Heart left ventricle (tissue), 13 donors: ENCODE measurements at regions not wholly inside any gene's neighbourhood (a gene's known extent, or its start where the extent isn't known, plus 50 kb on each side); places are given as distances from the start of the nearest gene placed in this dataset.

Experiments used
- POLR2A ChIP-seq, 2 donors: fragments of 450-650 bp; IDR thresholded peaks; one replicate each; pipeline ENCODE4 v1.6.1; 2017; ENCODE audit warnings: antibody characterized with exemption in 2 of 2, mild to moderate bottlenecking in 2 of 2, moderate library complexity in 2 of 2
- TF ChIP-seq, protein P1 (sequence below), 12 donors: fragments of 200-600 bp; sonication (generic) in 4 of 12; IDR thresholded peaks; one replicate each; pipeline versions ENCODE4 v1.5.0 to v1.8.0; 2018 to 2022; ENCODE audit warnings: antibody characterized with exemption in 12 of 12, mild to moderate bottlenecking in 5 of 12
- donor health status: ischemic (EF 13 %, LVEDD 7.1; RV severe dilation, severe dysfunction).
- donor health status: DM: no; HTN: yes; CAD: no.
- donor health status: DM: no; HTN: no; CAD: no.
- donor health status: ischemic (EF 25% LVEDD 6.9; RV normal size, moderate dysfunction).
- donor health status: ischemic (EF 25% LVEDD 5.7; RV mildly dilated, moderate dysfunction).
- donor health status: ischemic (EF 35%, LVEDD 5.7; RV mildly dilated, moderate dysfunction).
- donor health status: nonischemic (EF 11% LVEDD 7.7; RV severe dilation, severe dysfunction).
- donor health status: DM: yes; HTN: yes; CAD: no.
- donor health status: PGD.
- donor health status: ischemic (EF 29% LVEDD 5.4; RV normal size, mild dysfunction).
- donor health status: nonischemic (EF 23%, LVEDD 6.1; RV moderate dilation, normal function).

GRCh38 chr14:38125481-38126037 is 82.1 kb upstream of the SSTR1 start:
- TF ChIP-seq, protein P1, sequence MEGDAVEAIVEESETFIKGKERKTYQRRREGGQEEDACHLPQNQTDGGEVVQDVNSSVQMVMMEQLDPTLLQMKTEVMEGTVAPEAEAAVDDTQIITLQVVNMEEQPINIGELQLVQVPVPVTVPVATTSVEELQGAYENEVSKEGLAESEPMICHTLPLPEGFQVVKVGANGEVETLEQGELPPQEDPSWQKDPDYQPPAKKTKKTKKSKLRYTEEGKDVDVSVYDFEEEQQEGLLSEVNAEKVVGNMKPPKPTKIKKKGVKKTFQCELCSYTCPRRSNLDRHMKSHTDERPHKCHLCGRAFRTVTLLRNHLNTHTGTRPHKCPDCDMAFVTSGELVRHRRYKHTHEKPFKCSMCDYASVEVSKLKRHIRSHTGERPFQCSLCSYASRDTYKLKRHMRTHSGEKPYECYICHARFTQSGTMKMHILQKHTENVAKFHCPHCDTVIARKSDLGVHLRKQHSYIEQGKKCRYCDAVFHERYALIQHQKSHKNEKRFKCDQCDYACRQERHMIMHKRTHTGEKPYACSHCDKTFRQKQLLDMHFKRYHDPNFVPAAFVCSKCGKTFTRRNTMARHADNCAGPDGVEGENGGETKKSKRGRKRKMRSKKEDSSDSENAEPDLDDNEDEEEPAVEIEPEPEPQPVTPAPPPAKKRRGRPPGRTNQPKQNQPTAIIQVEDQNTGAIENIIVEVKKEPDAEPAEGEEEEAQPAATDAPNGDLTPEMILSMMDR (IDR thresholded peaks at IDR 0.05), result no peak
- TF ChIP-seq POLR2A (IDR thresholded peaks at IDR 0.05), result no peak
